CD4-positive, alpha-beta T cell treated with Interferon alpha-2 for 1 hour (primary cell): ENCODE measurements at regions not wholly inside any gene's neighbourhood (a gene's known extent, or its start where the extent isn't known, plus 50 kb on each side); places are given as distances from the start of the nearest gene placed in this dataset.
"Not testable (repeated sequence)": the region's sequence is repeated elsewhere in the genome, so short reads cannot be mapped to it uniquely, and the experiment has no call there.

Experiments used
- DNase-seq, 2 donors: peaks; one replicate each; pipeline ENCODE4 v3.0.0-alpha.2; 2020 to 2022

DNA sequence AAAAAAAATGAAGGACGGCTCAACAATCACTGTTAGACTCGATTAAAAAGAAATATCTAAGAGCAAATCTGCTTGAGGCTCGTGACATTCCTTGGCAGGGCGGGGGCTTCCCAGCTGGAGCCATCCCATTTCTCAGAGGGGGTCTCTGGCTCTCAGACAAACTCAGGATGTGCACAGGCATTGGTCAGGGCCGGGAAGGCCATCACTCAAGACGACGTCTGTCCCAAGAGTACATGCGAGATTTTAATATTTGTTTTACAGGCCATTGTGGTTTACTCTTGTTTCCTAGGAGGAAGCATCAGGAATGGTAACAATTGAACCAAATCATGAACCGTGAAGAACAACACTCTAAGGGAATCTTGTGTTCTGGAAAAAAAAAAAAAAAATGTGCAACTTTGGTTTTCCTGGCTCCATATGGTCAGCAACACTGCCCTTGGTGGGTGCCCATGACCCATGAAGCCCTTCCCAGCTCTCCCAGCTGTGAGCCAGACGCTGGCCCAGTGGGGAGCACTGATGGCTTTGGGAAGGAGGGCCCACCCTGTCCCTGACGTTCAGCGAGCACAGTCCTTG is 5454.6 kb upstream of the TPTE start:
- DNase-seq = not testable (repeated sequence)

DNA sequence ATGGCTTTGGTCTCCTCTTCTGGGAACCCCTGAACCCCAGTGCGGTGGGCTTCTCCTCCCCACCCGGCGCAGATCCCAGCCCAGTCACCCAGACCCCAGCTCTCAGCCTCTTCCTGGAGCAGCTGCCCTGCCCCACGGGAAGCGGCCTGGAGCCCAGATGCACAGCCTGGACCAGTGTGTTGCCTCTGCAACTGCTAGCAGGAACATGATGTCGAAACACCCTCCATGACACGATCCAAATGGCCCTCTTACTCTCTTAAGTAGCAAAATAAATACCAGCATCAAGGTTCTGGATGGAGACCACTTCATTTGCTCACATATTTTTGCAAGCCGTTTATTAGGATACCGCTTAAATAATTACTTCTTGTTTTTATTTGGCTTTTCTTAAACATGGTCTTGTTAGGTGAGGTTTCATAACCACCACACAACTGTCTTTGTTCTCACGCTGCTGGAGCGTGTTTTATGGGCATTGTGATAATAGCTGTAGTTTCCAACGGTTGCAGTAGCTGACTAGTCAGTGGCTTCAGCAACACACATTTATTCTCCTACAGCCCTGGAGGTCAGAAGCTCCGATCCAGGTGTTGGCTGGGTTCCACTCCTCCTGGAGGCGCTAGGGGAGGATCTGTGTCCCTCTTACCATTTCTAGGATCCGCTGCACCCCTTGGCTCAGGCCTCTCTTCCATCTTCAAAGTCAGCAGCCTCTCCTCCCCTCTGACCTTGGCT is 5453.9 kb upstream of the TPTE start:
- DNase-seq = not testable (repeated sequence)

DNA sequence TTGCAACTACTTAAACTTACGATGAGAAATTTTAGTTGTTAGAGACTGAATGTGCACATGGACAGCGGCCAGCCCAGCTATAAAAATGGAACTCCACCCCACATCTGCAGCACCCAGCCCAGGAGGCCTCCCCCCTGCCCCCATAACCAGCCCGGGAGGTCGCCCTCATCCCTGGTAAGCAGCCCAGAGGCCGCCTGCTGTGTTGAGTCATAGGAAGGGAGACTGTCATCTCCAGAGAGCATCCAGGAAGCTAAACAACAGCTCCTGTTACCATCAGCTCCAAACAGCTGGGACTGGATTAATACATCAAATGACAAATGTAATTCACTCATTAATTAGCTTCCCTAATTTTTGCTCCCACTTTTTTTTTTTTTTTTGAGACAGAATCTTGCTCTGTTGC is 5452.7 kb upstream of the TPTE start:
- DNase-seq = not testable (repeated sequence)

DNA sequence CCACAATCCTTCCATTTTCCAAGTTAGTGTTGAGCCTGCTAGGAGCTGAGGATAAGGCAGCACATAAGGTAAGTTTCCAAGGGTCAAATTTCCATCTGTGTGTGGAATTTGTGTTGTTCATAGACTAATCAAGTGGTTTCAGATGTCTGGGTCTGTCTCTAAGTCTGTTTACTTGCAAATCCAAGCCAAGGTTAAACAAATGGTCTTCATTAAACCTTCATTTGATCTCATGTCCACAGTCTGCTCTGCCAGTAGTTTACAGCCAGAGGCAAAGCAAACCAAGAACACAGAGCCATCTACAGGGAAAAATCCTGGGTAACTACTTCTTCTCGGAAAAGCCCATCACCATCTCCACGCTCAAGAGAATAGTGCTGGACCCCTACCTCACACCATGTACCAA is 5450.2 kb upstream of the TPTE start:
- not testable (repeated sequence) for DNase-seq

DNA sequence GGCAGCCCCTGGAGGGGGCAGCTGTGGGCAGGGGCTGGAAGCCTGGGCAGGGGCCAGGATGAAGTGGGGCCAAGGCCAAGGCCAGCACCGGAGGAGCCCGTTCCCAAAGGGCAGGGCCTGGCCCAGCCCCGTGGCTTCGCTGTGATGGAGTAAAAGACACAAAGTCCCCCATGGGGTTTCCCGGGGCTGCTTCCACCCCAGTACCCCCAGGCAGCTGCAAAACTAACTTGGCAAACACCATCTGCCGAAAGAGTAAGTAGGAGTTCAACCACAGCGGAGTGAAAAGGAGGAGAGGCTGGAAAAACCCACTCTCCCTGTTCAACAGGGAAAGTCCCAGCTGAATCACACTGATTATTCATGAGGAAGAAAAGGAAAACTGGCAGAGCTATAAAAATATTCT is 5444.5 kb upstream of the TPTE start:
- not testable (repeated sequence) for DNase-seq

DNA sequence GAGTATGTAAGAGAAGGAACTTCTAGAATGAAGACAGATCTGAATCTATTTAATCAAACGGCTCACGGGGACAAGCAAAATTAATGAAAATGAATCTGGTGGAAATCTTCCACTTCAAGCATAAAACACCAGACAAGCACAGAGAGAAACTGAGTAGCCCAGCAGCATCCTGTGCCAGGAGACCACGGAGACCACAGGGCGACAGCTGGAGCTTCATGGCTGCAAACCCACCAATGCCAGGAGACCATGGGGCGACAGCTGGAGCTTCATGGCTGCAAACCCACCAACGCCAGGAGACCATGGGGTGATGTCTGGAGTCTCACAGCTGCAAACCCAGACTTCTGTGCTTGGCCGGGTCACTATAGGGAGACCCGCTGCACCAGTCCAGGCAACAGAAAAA is 5442.0 kb upstream of the TPTE start:
- DNase-seq = not testable (repeated sequence)

DNA sequence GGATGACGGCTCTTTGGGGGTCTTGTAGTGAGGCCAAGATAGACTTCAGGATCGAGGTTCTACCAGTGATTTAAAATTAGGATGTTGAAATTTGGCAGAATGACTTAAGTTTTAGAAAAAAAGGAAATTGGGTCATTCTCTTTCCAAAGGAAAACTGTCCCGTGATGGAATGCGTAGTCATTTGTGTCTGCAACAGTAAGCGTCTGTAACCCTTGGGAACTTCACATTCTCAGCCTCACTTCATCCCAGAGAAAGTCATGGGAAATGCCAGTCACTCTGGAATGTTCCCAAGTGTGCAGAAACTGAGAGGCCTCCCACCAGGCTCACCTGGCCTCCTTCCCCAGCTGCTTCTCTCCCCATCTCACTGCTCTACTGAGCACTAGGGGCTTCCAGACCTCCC is 5441.4 kb upstream of the TPTE start:
- DNase-seq = not testable (repeated sequence)

DNA sequence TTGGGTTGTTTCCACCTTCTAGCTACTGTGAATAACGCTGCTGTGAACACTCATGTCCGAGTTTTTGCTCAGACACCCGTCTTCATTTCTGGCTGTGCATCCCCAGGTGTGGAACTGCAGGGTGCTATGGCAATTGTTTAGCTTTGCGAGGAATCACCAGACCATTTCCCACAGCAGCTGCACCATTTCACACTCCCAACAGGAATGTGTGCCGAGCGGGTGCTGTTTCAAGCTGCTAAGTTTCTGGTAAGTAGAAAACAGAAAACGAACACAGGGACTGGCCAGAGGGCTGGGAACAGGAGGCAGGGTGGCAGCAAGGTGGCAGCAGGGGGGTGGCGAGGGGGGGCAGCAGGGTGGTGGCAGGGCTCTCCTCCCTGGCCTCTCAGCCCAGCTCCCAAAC is 5437.1 kb upstream of the TPTE start:
- DNase-seq = not testable (repeated sequence)

DNA sequence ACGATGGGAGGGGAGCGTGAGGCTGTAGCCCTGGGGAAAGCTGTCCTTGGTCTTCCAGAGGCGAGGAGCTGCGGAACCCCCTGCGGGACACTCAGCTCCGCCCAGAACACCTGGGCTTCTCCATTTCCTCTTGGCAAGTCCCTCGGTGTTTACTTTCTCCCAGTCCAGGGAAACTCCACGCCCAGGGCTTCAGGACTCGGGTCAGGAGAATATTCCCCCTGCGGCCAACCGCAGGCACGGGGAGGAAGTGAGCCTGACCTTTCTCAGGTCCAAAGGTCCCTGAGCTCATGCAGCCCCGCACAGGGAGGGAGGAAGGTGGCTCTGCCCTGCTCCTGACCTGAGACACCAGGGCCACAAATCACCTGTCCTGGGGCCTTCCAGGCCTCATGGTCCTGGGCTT is 5435.9 kb upstream of the TPTE start:
- DNase-seq = not testable (repeated sequence)

DNA sequence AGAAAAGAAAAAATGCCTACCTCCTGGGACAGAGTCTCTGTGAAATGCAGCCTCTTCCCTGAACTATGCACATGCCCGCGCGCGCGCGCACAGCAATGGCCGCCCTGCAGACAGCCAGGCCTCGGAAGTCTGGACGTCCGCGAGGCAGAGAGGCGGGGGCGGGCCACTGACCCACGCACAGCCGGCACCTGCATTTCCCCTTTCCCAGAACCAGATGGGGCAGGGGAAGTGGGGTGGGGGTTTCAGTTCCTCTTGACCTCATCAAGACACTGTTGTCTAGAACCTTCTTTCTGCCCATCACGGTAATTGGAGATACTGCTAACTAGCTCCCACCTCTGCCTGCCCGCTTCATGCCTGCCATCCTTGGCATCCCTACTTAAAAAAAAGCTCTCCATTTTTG is 5435.0 kb upstream of the TPTE start:
- DNase-seq = peak in 1 of 2 donors; percentile 56

DNA sequence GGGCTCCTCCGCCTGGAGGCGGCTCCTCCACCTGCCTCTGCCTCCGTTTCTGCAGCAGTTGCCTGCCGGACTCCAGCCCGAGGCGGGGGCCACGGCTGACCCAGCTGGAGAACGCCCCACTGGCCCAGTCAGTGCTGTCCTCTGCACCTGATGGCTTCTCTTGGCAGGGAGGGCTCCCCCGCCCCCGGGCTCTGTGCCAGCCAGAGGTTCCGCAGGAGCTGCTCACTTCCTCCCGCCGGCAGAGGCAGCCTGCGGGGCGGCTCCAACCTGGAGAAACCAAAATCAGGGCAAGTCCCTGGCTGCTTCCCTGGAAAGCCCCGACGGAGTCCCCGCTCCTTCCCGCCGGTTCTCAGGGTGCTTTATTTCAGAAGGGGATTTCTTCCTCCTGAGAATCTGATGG is 5432.6 kb upstream of the TPTE start:
- DNase-seq = not testable (repeated sequence)

DNA sequence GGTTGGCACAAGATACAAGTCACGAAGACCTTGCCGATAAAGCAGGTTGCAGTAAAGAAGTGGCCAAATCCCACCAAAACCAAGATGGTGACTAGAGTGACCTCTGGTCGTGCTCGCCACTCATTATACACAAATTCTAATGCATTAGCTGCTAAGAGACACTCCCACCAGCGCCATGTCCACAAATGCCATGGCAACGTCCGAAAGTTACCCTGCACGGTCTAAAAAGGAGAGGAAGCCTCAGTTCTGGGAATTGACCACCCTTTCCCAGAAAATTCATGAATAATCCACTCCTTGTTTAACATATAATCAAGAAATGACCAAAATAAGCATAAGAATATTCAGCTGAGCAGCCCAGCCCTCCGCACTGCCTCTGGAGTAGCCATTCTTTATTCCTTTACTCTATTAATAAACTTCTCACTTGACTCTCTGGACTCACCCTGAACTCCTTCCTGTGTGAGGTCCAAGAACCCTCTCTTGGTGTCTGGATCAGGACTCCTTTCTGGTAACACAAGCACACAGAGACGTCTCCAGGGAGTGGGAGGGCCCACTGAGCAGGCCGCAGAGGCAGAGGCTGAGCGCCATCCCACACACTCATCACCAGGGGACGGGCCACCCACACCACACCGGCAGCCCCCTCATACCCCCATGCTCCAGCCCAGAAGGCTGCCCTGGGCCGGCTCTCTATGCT is 5431.8 kb upstream of the TPTE start:
- not testable (repeated sequence) for DNase-seq

DNA sequence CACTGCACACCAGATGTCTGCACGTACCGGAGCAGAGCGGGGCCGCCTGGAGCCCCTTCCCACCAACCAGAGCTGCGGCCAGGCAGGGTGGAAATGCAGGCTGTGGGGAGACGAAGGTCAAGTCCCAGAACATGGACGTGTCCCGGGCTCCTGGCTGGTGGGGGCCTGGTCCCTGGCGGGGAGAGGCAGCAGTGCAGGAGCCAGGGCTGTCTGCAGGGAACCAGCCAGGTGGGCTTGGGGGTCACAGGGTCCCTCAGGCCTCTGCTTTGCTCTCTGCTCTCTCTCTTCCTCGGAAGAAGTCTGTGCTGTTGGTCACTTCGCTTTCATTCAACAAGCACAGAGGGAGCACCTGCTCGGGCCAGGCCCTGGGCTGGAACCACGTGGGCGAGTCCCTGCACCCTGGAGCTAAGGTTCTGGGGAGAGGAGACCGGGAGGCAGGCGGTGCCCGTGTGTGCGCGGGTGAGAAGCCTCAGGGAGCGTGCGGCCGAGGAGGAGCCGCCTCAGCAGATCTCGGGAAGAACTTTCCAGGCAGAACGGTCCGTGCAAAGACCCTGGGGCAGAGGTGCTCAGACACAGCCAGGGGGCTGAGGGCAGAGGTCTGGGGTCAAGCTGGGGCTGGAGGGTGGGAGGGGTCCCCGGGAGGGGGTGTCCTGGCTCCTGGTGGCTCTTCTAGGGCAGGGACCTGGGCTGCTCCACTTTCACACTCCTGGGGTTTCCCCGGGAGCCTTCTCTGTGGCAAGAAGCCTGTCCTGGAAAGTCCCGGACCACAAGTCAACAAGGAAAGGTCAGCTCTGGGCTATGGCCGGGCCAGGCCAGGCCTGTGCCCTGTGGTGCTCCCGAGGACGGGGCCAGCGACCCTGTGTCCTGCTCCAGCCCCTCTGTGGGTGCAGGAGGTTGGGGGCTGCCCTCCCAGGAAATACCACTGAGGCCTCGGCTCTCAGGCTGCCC is 5431.0 kb upstream of the TPTE start:
- DNase-seq = not testable (repeated sequence)

DNA sequence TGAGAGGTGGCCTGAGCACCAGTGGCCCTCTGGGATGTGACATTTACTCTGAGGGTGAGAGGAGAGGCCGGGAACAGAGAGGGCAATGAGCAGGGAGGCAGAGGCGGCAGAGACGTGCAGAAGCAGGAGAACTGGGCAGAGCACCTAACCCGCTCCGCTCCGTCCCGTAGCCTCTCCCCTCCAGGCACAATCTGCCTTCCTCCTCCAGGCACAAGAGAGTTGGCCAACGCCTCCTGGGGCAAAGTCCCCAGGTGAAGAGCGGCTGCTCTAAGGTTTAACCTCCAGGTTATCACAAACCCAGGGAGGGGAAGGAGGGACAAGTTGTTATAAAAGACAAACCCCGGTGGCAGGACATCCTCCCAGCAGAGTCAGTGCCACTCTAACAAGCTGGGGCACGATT is 5430.1 kb upstream of the TPTE start:
- not testable (repeated sequence) for DNase-seq

DNA sequence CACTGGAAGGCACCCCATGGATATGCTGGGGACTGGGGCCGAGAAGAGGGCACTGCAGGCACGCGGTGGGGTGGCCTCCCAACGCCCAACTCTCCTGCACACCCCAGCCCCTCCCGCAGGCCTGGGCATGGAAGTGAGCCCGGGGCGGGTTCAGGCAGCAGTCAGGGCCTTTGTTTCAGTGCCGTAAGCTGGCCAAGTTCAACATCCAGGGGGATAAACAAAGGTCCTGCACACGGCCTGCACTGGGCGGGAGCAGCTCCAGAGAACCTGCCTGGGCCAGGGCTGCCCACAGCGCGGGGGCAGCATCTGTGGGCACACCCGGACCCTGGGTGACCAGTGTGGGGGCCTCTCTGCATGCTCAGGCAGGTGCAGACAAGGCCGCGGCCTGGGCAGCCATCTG is 5425.8 kb upstream of the TPTE start:
- not testable (repeated sequence) for DNase-seq

DNA sequence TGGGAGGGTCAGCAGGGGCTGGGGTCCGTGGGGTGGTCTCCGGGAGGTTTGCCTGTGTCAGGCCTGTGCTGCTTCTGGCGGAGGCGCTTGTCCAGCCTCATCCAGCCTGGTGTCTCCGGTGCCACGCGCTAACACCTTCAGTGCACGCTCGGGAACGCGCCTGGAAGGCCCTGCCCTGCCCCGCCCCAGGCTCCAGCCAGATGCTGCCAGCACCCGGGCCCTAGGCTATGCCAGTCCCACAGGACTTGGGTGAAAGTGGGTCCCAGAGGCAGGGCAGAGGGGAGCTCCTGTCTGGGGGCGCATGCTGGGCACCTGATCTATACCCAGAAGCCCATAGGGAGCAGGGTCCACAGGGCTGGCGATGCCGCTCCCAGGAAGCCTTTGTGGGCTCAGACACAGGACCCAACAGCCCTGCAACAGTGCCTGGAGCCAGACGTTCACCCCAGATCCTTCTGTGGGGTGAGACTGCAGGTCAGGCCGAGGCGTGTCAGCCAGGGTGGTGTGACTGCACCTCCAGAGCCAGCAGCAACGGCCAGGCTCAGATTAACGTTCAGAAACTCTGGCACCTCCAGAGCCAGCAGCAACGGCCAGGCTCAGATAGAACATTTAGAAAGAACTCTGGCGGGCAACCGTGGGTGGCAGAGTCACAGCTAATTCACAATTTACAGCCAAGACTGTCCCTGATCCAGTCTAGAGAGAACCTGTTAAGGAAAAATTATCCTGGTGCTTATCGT is 5423.2 kb upstream of the TPTE start:
- DNase-seq = not testable (repeated sequence)

DNA sequence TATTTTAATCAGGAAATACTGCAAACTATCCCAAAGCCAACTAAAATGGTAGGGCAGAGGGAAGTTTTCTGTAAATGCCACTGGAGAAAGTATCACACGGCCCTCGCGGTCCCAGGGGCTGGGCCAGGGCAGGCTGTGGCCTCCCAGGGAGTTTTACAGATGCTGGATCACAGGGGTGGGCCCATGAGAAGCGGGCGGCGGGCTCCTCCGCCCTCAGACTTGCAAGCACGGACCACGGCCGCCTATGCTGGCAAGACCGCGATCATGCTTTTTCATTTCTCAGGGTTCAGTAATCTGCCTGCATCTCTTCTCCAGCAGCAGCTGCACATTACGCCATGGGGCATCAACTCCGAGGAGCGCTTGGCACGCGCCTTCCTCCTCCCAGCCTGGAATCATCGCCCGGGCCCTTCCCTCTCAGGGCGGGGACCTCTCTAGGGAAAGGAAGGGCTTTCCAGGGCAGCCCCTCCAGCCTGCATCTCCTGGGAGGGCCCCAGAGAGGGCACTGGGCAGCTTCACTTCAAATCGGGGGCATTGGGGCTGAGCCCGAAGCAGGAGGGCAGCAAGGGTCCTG is 5420.7 kb upstream of the TPTE start:
- not testable (repeated sequence) for DNase-seq

DNA sequence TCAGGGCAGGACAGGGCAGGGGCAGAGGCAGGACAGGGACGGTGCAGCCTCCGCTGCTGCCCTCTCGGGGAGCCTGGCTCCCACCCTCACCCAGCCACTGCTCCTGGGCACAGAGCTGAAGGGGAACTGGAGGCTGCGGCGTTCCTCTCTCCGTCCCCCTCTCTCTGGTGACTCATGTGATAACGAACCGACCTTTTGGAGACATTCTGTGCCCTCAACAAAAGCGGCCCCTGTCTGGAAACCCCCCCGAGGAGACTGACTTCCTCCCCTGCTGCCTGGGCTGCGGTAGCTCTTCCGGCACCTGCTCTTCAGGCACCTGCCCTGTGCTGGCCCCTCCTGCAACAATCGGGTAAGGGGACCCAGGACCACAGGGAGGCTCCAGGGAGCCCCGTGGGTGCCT is 5419.6 kb upstream of the TPTE start:
- peak; percentile 88 for DNase-seq

DNA sequence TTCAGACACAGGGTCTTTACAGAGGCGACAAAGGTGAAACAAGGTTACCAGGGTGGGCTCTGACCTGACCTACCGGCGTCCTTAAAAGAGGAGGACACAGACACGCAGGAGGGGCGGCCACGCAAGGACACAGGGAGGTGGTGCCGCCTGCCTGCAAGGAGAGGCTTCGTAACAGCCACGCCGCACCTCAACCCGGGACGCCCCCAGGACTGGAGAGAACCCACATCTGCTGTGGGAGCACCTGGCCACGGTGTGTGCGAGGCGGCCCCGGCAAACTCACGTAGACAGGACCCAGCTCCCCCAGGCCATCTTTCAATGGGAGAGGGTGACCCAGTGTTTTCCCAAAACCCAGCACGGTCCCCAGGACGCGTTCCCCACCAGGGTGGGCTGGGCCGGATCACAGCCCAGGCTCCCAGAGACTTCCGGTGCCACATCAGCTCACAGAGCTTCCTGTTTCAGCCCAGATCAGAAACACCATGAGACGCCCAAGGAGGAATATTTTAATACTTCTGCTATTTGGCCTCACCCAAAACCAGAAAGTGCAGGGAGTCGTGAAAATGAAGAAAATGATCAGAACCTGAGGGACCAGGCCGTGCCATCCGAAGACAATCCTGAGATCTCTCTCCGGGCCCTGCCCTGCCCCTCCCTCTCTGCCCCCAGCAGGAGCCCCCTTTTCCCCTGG is 5417.4 kb upstream of the TPTE start:
- peak; percentile 12 to 18 for DNase-seq

DNA sequence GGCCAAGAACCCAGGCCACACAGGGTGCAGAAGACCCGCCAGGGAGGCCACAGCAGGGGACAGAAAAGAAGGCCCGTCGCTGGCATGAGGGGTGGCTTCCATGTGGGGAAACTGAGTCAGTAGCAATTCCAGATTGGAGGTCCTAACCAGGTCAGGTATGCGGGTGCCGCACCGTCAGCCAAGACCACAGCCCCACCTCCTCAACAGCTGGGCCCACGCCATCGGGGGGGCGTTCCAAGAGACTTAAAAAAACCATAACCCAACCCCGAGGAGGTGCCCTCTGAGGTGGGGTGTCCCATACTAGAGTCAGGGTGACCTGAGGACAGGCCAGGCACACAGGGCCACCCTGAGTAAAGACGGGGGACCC is 5416.8 kb upstream of the TPTE start:
- DNase-seq = not testable (repeated sequence)
